ENCODE measurements at regions not wholly inside any gene's neighbourhood (a gene's known extent, or its start where the extent isn't known, plus 50 kb on each side); places are given as distances from the start of the nearest gene placed in this dataset.

GRCh38 chr16:85220964-85221731 lies 108.9 kb upstream of the CIBAR2 start:
- no peak for DNase-seq

GRCh38 chr16:85221771-85222154 lies 109.5 kb upstream of the CIBAR2 start:
- Histone ChIP-seq H3K27ac (ENCODE audit: low read depth, low read length) (peak overlapping the region; percentile 19), H3K4me1 (ENCODE audit: control insufficient read depth, insufficient read depth, low read length) (peaks cover 8% of the 10 kb centered on the region), H3K9ac (ENCODE audit: extremely low read depth, low read length, poor library complexity, severe bottlenecking) (no peak overlapping the region), H3K4me3 (ENCODE audit: low read length) (no peak overlapping the region), H3K9me3 (ENCODE audit: control insufficient read depth, low read length) (no peaks in the 10 kb centered on the region), H3K36me3 (ENCODE audit: control insufficient read depth, insufficient read depth, low read length) (no peaks in the 10 kb centered on the region), H3K27me3 (ENCODE audit: control insufficient read depth, insufficient read depth, low read length, poor library complexity, severe bottlenecking) (no peaks in the 10 kb centered on the region)
- peak; percentile 50 for DNase-seq
- peaks cover 14% of the 10 kb centered on the region for H3K4me1 Mint-ChIP-seq
- H3K27ac Mint-ChIP-seq: no peak overlapping the region
- H3K36me3 Mint-ChIP-seq (ENCODE audit: low read depth): no peaks in the 10 kb centered on the region
- H3K9me3 Mint-ChIP-seq: no peaks in the 10 kb centered on the region
- no peaks in the 10 kb centered on the region for H3K27me3 Mint-ChIP-seq (ENCODE audit: insufficient read depth)
- WGBS, 2 experiments (ENCODE audit: insufficient coverage in 1 of 2, insufficient read length in 1 of 2): 92% methylated on average over 6 to 12 of the region's 12 CpGs
- TF ChIP-seq CTCF (conservative IDR thresholded peaks at IDR 0.05): no peak
- no peak overlapping the region for H3K4me3 Mint-ChIP-seq

More at GRCh38 chr16:85220964-85221731, 108.9 kb upstream of the CIBAR2 start:
- Mint-ChIP-seq H3K36me3 (ENCODE audit: low read depth) (no peaks in the 10 kb centered on the region), H3K4me3 (no peak overlapping the region), H3K27ac (no peak overlapping the region), H3K27me3 (ENCODE audit: insufficient read depth) (no peaks in the 10 kb centered on the region), H3K4me1 (peaks cover 14% of the 10 kb centered on the region), H3K9me3 (no peaks in the 10 kb centered on the region)
- Histone ChIP-seq H3K27ac (ENCODE audit: low read depth, low read length) (peak overlapping the region; percentile 19), H3K9ac (ENCODE audit: extremely low read depth, low read length, poor library complexity, severe bottlenecking) (no peak overlapping the region), H3K4me3 (ENCODE audit: low read length) (no peak overlapping the region), H3K27me3 (ENCODE audit: control insufficient read depth, insufficient read depth, low read length, poor library complexity, severe bottlenecking) (no peaks in the 10 kb centered on the region), H3K9me3 (ENCODE audit: control insufficient read depth, low read length) (no peaks in the 10 kb centered on the region), H3K36me3 (ENCODE audit: control insufficient read depth, insufficient read depth, low read length) (no peaks in the 10 kb centered on the region), H3K4me1 (ENCODE audit: control insufficient read depth, insufficient read depth, low read length) (peaks cover 8% of the 10 kb centered on the region)
- 64 to 87% methylated on average over 10 to 27 of the region's 27 CpGs for WGBS, 2 experiments (ENCODE audit: insufficient coverage in 1 of 2, insufficient read length in 1 of 2)
- no peak for TF ChIP-seq CTCF (conservative IDR thresholded peaks at IDR 0.05)

DNA sequence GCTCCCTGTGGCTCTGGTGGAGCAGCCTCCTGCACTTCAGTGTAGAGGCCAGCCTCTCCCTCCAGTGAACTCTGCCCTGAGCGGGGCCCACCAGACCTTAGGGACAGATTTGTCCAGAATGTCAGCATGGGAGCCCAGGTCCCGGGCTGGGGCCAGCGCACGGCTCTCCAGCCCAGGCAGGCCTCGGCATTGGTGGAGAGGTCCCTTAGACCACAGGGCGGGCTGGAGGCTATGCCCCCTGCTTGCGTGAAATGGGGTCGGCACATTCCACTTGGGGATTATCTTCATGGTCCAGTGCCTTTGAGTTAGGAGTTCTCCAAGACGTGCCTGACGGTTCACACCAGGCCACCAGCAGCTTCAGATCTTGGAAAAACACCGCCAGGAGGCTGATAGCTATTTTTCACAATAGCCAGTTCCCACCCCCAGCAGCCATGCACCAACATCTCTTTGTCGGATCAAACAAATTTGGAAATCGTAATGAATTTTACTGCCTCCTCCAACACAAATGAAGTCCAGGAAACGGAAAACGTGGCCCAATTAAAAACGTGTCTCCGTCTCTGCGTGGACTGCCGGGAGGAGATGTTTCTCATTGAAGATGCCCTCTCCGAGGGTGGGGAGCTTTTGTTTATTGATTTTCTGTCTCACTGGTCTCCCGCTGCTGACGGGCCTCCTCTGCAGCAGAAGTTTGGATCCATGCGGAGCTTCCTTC lies 110.0 kb upstream of the CIBAR2 start:
- Histone ChIP-seq H3K9ac (ENCODE audit: extremely low read depth, low read length, poor library complexity, severe bottlenecking) (no peak overlapping the region), H3K27ac (ENCODE audit: low read depth, low read length) (peak overlapping the region; percentile 19)
- WGBS, 2 experiments (ENCODE audit: insufficient coverage in 1 of 2, insufficient read length in 1 of 2): 60 to 80% methylated on average over 15 to 23 of the region's 23 CpGs

More for the DNA sequence above, 110.0 kb upstream of the CIBAR2 start:
- H3K4me3 Mint-ChIP-seq: no peak overlapping the region
- peaks cover 8% of the 10 kb centered on the region for H3K4me1 ChIP-seq (ENCODE audit: control insufficient read depth, insufficient read depth, low read length)
- no peaks in the 10 kb centered on the region for H3K27me3 ChIP-seq (ENCODE audit: control insufficient read depth, insufficient read depth, low read length, poor library complexity, severe bottlenecking)
- no peaks in the 10 kb centered on the region for H3K9me3 ChIP-seq (ENCODE audit: control insufficient read depth, low read length)
- H3K36me3 Mint-ChIP-seq (ENCODE audit: low read depth): no peaks in the 10 kb centered on the region
- no peak overlapping the region for H3K4me3 ChIP-seq (ENCODE audit: low read length)
- H3K9me3 Mint-ChIP-seq: no peaks in the 10 kb centered on the region
- peak overlapping the region; percentile 69 for H3K27ac Mint-ChIP-seq
- peaks cover 16% of the 10 kb centered on the region for H3K4me1 Mint-ChIP-seq
- DNase-seq: peak; percentile 74
- H3K27me3 Mint-ChIP-seq (ENCODE audit: insufficient read depth): no peaks in the 10 kb centered on the region
- no peak for TF ChIP-seq CTCF (conservative IDR thresholded peaks at IDR 0.05)
- no peaks in the 10 kb centered on the region for H3K36me3 ChIP-seq (ENCODE audit: control insufficient read depth, insufficient read depth, low read length)

Data from endodermal cell (in vitro differentiated cells).